WI38 (cell line): ENCODE measurements at regions not wholly inside any gene's neighbourhood (a gene's known extent, or its start where the extent isn't known, plus 50 kb on each side); places are given as distances from the start of the nearest gene placed in this dataset.

Source experiments
- H3K4me3 ChIP-seq: 2 replicates; pipeline ENCODE4 v1.5.1; 2011; ENCODE audit warnings: low read depth, mild to moderate bottlenecking, control low read depth, low read length
- CTCF ChIP-seq: IDR thresholded peaks from 2 replicates; pipeline ENCODE4 v1.5.1; 2012; ENCODE audit warnings: low read depth, mild to moderate bottlenecking, control low read depth, low read length

GRCh38 chr3:187939891-187940290 is 194.6 kb upstream of the BCL6 start:
- no peak for TF ChIP-seq CTCF
- H3K4me3 ChIP-seq = no peak overlapping the region

- TF ChIP-seq CTCF = no peak
- no peak overlapping the region for H3K4me3 ChIP-seq
Observed at GRCh38 chr3:187941135-187941847, 196.0 kb upstream of the BCL6 start.

- TF ChIP-seq CTCF = no peak
- H3K4me3 ChIP-seq = no peak overlapping the region
Observed at GRCh38 chr3:187941848-187942194, 196.6 kb upstream of the BCL6 start.

GRCh38 chr3:187942658-187943241 is 197.5 kb upstream of the BCL6 start:
- TF ChIP-seq CTCF = no peak
- no peak overlapping the region for H3K4me3 ChIP-seq

- H3K4me3 ChIP-seq = no peak overlapping the region
- no peak for TF ChIP-seq CTCF
Observed at GRCh38 chr3:187943677-187944389, 198.6 kb upstream of the BCL6 start.

GRCh38 chr3:187944390-187945179 is 199.3 kb upstream of the BCL6 start:
- no peak for TF ChIP-seq CTCF
- no peak overlapping the region for H3K4me3 ChIP-seq
